ENCODE measurements at regions not wholly inside any gene's neighbourhood (a gene's known extent, or its start where the extent isn't known, plus 50 kb on each side); places are given as distances from the start of the nearest gene placed in this dataset.

- in situ Hi-C loops (cut with MboI), result no loop called here
Measured at GRCh38 chr19:28828276-28828870, 384.6 kb downstream of the UQCRFS1 start.

GRCh38 chr19:28827382-28827781, 385.6 kb downstream of the UQCRFS1 start:
- ATAC-seq (no peak), FAIRE-seq (no peak), DNase-seq (ENCODE audit: low read depth, low spot score) (no peak)
- RAD21 ChIA-PET (ENCODE audit: unreplicated experiment), result no interaction called here
- Histone ChIP-seq H3K79me2 (ENCODE audit: control insufficient read depth, insufficient read depth, low read length) (no peaks in the 10 kb centered on the region), H3K9ac (ENCODE audit: control insufficient read depth, insufficient read depth, low read length) (no peak overlapping the region), H4K20me1 (ENCODE audit: control insufficient read depth, insufficient read depth) (no peaks in the 10 kb centered on the region), H3K9me3 (replicated peaks; ENCODE audit: control insufficient read depth, insufficient read depth, low read length) (no peaks in the 10 kb centered on the region; the same call in 2 of the 3 replicates), H3K27me3 (replicated peaks in 1 of 2; ENCODE audit: control insufficient read depth in 2 of 2, insufficient read depth in 2 of 2, low read length in 1 of 2) (no peaks in the 10 kb centered on the region), H3K27ac (ENCODE audit: control insufficient read depth, insufficient read depth) (no peak overlapping the region), H3K36me3 (ENCODE audit: control insufficient read depth in 2 of 2, insufficient read depth in 2 of 2, low read length in 1 of 2) (no peaks in the 10 kb centered on the region), H3K4me2 (ENCODE audit: control insufficient read depth, insufficient read depth) (no peak overlapping the region), H3K4me3 (no peak overlapping the region), H2AFZ (ENCODE audit: control insufficient read depth, low read depth, low read length) (no peak overlapping the region), H3K4me1 (ENCODE audit: control insufficient read depth, insufficient read depth, low read length) (no peaks in the 10 kb centered on the region)
- WGBS (ENCODE audit: insufficient coverage, insufficient replicate concordance, low lambda C conversion rate, missing lambda C conversion rate), result 21% methylated on average over 8 of the region's 8 CpGs
- no TSS peak for BruUV-seq (replicated peaks)
- no peak for TF ChIP-seq E2F8 (IDR thresholded peaks at IDR 0.05; ENCODE audit: low read depth, partially characterized antibody)
- intact Hi-C loops (cut with micrococcal nuclease; ENCODE audit: unreplicated experiment), result no loop called here
- POLR2A ChIA-PET, result no interaction called here
- CTCF ChIA-PET, result no interaction called here
- SMC1A ChIA-PET (ENCODE audit: uncharacterized antibody, unreplicated experiment), result no interaction called here
- in situ Hi-C loops (cut with MboI), result no loop called here

More at GRCh38 chr19:28828276-28828870, 384.6 kb downstream of the UQCRFS1 start:
- no peak overlapping the region for H3K4me2 ChIP-seq (ENCODE audit: control insufficient read depth, insufficient read depth)
- RAD21 ChIA-PET (ENCODE audit: unreplicated experiment), result no interaction called here
- no peak for ATAC-seq
- 8% methylated on average over 10 of the region's 10 CpGs for WGBS (ENCODE audit: insufficient coverage, insufficient replicate concordance, low lambda C conversion rate, missing lambda C conversion rate)
- no peak overlapping the region for H3K9ac ChIP-seq (ENCODE audit: control insufficient read depth, insufficient read depth, low read length)
- no peaks in the 10 kb centered on the region for H3K27me3 ChIP-seq (replicated peaks in 1 of 2; ENCODE audit: control insufficient read depth in 2 of 2, insufficient read depth in 2 of 2, low read length in 1 of 2)
- no peaks in the 10 kb centered on the region for H4K20me1 ChIP-seq (ENCODE audit: control insufficient read depth, insufficient read depth)
- CTCF ChIA-PET, result no interaction called here
- H3K79me2 ChIP-seq (ENCODE audit: control insufficient read depth, insufficient read depth, low read length), result no peaks in the 10 kb centered on the region
- no peak overlapping the region for H3K27ac ChIP-seq (ENCODE audit: control insufficient read depth, insufficient read depth)
- H3K4me3 ChIP-seq, result no peak overlapping the region
- intact Hi-C loops (cut with micrococcal nuclease; ENCODE audit: unreplicated experiment), result no loop called here
- H2AFZ ChIP-seq (ENCODE audit: control insufficient read depth, low read depth, low read length), result no peak overlapping the region
- H3K9me3 ChIP-seq (replicated peaks; ENCODE audit: control insufficient read depth, insufficient read depth, low read length), result no peaks in the 10 kb centered on the region; the same call in 2 of the 3 replicates
- TF ChIP-seq IRF4 (IDR thresholded peaks at IDR 0.05; ENCODE audit: low read depth, low read length), result no peak
- SMC1A ChIA-PET (ENCODE audit: uncharacterized antibody, unreplicated experiment), result no interaction called here
- POLR2A ChIA-PET, result no interaction called here
- BruUV-seq (replicated peaks), result no TSS peak
- no peak for DNase-seq (ENCODE audit: low read depth, low spot score)
- H3K36me3 ChIP-seq (ENCODE audit: control insufficient read depth in 2 of 2, insufficient read depth in 2 of 2, low read length in 1 of 2), result no peaks in the 10 kb centered on the region
- FAIRE-seq, result no peak
- no peaks in the 10 kb centered on the region for H3K4me1 ChIP-seq (ENCODE audit: control insufficient read depth, insufficient read depth, low read length)
